Mesothelial cell of epicardium (in vitro differentiated cells): ENCODE measurements at regions not wholly inside any gene's neighbourhood (a gene's known extent, or its start where the extent isn't known, plus 50 kb on each side); places are given as distances from the start of the nearest gene placed in this dataset.

Experiments
- DNase-seq, 2 experiments: peaks; one replicate each; pipeline ENCODE4 v3.0.0; 2021; ENCODE audit warnings: low spot score in 2 of 2; ENCODE audit not compliant: unreplicated experiment in 2 of 2
- H3K27ac Mint-ChIP-seq: 2 replicates; pipeline ENCODE4 v1.8.0; 2021; ENCODE audit warnings: mixed read lengths
- H3K27me3 Mint-ChIP-seq: 2 replicates; pipeline ENCODE4 v1.8.0; 2021; ENCODE audit warnings: low read depth, mixed read lengths
- H3K36me3 Mint-ChIP-seq: 2 replicates; pipeline ENCODE4 v1.8.0; 2021; ENCODE audit warnings: mixed read lengths
- H3K4me1 Mint-ChIP-seq: 2 replicates; pipeline ENCODE4 v1.8.0; 2021; ENCODE audit warnings: mixed read lengths
- H3K4me3 Mint-ChIP-seq: 2 replicates; pipeline ENCODE4 v1.8.0; 2021; ENCODE audit warnings: mild to moderate bottlenecking, moderate library complexity, mixed read lengths
- H3K9me3 Mint-ChIP-seq: 2 replicates; pipeline ENCODE4 v1.8.0; 2021; ENCODE audit warnings: mixed read lengths
- TF ChIP-seq, protein P1 (sequence below): fragments of 200-600 bp; sonication (generic); IDR thresholded peaks from one replicate; pipeline ENCODE4 v1.5.0; 2021; ENCODE audit warnings: antibody characterized with exemption; ENCODE audit not compliant: unreplicated experiment

GRCh38 chr22:48198489-48199459 lies 1436.3 kb downstream of the TBC1D22A start:
- Mint-ChIP-seq H3K4me3 (no peak overlapping the region), H3K27me3 (peaks cover 6% of the 10 kb centered on the region), H3K4me1 (no peaks in the 10 kb centered on the region), H3K27ac (no peak overlapping the region), H3K9me3 (no peaks in the 10 kb centered on the region), H3K36me3 (no peaks in the 10 kb centered on the region)
- no peak for DNase-seq
- TF ChIP-seq, protein P1, sequence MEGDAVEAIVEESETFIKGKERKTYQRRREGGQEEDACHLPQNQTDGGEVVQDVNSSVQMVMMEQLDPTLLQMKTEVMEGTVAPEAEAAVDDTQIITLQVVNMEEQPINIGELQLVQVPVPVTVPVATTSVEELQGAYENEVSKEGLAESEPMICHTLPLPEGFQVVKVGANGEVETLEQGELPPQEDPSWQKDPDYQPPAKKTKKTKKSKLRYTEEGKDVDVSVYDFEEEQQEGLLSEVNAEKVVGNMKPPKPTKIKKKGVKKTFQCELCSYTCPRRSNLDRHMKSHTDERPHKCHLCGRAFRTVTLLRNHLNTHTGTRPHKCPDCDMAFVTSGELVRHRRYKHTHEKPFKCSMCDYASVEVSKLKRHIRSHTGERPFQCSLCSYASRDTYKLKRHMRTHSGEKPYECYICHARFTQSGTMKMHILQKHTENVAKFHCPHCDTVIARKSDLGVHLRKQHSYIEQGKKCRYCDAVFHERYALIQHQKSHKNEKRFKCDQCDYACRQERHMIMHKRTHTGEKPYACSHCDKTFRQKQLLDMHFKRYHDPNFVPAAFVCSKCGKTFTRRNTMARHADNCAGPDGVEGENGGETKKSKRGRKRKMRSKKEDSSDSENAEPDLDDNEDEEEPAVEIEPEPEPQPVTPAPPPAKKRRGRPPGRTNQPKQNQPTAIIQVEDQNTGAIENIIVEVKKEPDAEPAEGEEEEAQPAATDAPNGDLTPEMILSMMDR: no peak

DNA sequence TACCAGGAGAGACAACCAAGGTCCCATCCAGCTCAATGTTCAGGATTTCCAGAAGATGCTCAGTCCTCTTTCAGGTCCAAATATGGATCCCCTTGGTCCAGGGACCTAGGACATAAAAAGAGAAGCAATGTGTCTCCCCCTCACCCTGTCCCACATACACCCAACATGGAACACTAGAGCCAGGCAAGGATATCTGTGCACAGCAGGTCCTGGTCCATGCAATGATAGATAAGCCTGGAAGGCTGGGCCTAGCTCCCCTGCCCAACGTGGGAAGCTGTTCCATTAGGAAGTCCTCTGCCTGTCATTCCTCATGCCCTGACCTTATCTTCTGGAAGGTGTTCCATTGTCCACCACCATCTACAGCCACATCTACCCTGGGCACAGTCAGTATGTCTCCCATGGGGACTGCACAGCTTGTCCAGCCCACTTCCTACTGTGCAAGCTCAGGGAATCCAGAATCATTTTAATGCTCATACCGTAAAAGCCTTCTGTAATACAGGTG lies 1434.8 kb downstream of the TBC1D22A start:
- no peak for DNase-seq
- H3K36me3 Mint-ChIP-seq: no peaks in the 10 kb centered on the region
- H3K27me3 Mint-ChIP-seq: peaks cover 6% of the 10 kb centered on the region
- TF ChIP-seq, protein P1: no peak
- no peak overlapping the region for H3K27ac Mint-ChIP-seq
- H3K9me3 Mint-ChIP-seq: peaks cover 2% of the 10 kb centered on the region
- H3K4me3 Mint-ChIP-seq: no peak overlapping the region
- no peaks in the 10 kb centered on the region for H3K4me1 Mint-ChIP-seq

GRCh38 chr22:48192920-48193319 lies 1430.5 kb downstream of the TBC1D22A start:
- TF ChIP-seq, protein P1: no peak
- Mint-ChIP-seq H3K36me3 (no peaks in the 10 kb centered on the region), H3K4me1 (no peaks in the 10 kb centered on the region), H3K27ac (no peak overlapping the region), H3K4me3 (no peak overlapping the region), H3K9me3 (peaks cover 19% of the 10 kb centered on the region), H3K27me3 (peaks cover 3% of the 10 kb centered on the region)
- peak in 1 of 2 experiments; percentile 16 for DNase-seq

DNA sequence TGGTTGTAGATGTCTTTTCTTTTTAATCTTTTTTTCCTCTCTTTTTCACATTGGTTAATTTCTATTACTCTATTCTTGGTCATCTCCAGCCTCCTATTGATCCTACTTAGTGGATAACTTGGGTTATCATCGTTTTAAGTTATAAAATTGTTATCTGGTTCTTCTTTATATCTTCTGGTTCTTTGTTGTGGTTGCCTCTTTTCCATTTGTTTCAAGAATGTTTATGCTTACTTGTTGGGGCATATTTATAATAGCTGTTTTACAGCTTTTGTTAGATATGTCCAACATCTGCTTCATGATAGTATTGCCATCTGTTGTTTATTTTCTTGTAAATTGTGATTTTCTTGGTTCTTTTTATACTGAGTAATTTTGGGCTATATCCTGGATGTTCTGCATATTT lies 1429.6 kb downstream of the TBC1D22A start:
- no peak overlapping the region for H3K27ac Mint-ChIP-seq
- H3K4me1 Mint-ChIP-seq: no peaks in the 10 kb centered on the region
- H3K36me3 Mint-ChIP-seq: no peaks in the 10 kb centered on the region
- peaks cover 19% of the 10 kb centered on the region for H3K9me3 Mint-ChIP-seq
- TF ChIP-seq, protein P1: no peak
- H3K27me3 Mint-ChIP-seq: peaks cover 1% of the 10 kb centered on the region
- no peak for DNase-seq
- no peak overlapping the region for H3K4me3 Mint-ChIP-seq

DNA sequence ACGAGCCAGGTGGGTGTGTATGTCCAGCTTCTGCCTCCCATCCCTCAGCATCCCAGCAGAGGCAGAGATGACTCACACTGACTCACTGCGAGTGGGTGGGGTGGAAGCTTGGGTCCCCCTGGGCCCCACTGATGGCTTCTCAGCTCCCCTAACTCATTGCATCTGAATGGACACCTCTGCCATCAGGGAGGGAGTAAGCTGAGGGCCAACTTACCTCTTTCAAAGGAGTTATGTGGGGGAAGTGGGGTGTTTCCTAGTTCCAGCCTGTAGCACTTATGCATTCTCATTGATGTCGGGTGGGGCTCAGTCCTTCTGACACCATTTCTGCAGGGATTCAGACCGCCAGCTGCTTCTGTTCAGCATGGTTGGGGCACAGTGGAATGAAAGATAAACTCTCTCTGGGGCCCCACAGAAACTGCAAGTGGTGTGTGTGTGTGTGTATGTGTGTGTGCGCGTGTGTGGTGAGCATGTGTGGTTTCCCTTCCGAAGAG lies 1425.8 kb downstream of the TBC1D22A start:
- H3K27ac Mint-ChIP-seq: no peak overlapping the region
- peaks cover 19% of the 10 kb centered on the region for H3K9me3 Mint-ChIP-seq

More for the DNA sequence above, 1425.8 kb downstream of the TBC1D22A start:
- no peaks in the 10 kb centered on the region for H3K4me1 Mint-ChIP-seq
- DNase-seq: no peak
- no peaks in the 10 kb centered on the region for H3K36me3 Mint-ChIP-seq
- H3K4me3 Mint-ChIP-seq: no peak overlapping the region
- TF ChIP-seq, protein P1: no peak
- no peaks in the 10 kb centered on the region for H3K27me3 Mint-ChIP-seq
